ENCODE measurements at regions not wholly inside any gene's neighbourhood (a gene's known extent, or its start where the extent isn't known, plus 50 kb on each side); places are given as distances from the start of the nearest gene placed in this dataset.
"Not testable (repeated sequence)": the region's sequence is repeated elsewhere in the genome, so short reads cannot be mapped to it uniquely, and the experiment has no call there.

DNA sequence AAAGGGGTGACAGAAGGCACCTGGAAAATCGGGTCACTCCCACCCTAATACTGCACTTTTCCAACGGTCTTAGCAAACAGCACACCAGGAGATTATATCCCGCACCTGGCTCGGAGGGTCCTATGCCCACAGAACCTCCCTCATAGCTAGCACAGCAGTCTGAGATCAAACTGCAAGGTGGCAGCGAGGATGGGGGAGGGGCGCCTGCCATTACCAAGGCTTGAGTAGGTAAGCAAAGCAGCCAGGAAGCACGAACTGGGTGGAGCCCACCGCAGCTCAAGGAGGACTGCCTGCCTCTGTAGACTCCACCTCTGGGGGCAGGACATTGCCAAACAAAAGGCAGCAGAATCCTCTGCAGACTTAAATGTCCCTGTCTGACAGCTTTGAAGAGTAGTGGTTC, 101.8 kb downstream of the TBX20 start:
- not testable (repeated sequence) for DNase-seq (ENCODE audit: low read depth in 2 of 2); H3K9ac ChIP-seq (ENCODE audit: insufficient read depth, low read length); H4K20me1 ChIP-seq (ENCODE audit: control insufficient read depth, extremely low read depth, insufficient read depth, low read length); H3K79me2 ChIP-seq (ENCODE audit: control insufficient read depth, insufficient read depth, low read length); H3K36me3 ChIP-seq (ENCODE audit: control insufficient read depth, insufficient read depth, low read length); H3K27me3 ChIP-seq (ENCODE audit: control insufficient read depth, insufficient read depth, low read length); H3K4me3 ChIP-seq (replicated peaks in 1 of 4; ENCODE audit: control extremely low read depth in 1 of 4, insufficient read depth in 1 of 4, low read depth in 3 of 4, low read length in 4 of 4); H3K4me1 ChIP-seq (ENCODE audit: control insufficient read depth, extremely low read depth, insufficient read depth, low read length); H2AFZ ChIP-seq (ENCODE audit: low read length); H3K4me2 ChIP-seq (ENCODE audit: extremely low read depth, insufficient read depth, low read length); H3K27ac ChIP-seq (ENCODE audit: insufficient read depth, low read length); H3K9me3 ChIP-seq (ENCODE audit: control insufficient read depth, insufficient read depth, low read depth, low read length)

DNA sequence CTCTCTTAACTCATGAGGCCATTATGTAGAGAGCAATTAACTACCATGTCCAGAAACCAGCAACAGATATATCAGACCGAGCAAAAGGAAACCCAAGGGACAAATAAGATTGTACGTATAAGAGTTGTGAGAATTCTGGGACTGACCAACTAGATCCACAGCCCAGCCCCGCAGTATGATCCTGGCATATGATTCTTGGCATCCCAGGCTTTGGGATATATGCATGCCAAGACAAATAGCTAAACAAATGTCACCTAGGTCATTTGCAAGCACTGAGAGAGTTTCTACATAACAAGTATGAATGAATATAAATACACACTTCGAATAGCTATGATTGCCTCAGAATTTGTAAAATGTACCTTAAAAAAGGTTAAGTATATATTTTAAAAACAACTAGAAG, 105.9 kb downstream of the TBX20 start:
- not testable (repeated sequence) for H3K9ac ChIP-seq (ENCODE audit: insufficient read depth, low read length); H3K79me2 ChIP-seq (ENCODE audit: control insufficient read depth, insufficient read depth, low read length); H3K4me3 ChIP-seq (replicated peaks in 1 of 4; ENCODE audit: control extremely low read depth in 1 of 4, insufficient read depth in 1 of 4, low read depth in 3 of 4, low read length in 4 of 4); H3K9me3 ChIP-seq (ENCODE audit: control insufficient read depth, insufficient read depth, low read depth, low read length); H3K27me3 ChIP-seq (ENCODE audit: control insufficient read depth, insufficient read depth, low read length); DNase-seq (ENCODE audit: low read depth in 2 of 2); H2AFZ ChIP-seq (ENCODE audit: low read length); H3K4me2 ChIP-seq (ENCODE audit: extremely low read depth, insufficient read depth, low read length); H3K4me1 ChIP-seq (ENCODE audit: control insufficient read depth, extremely low read depth, insufficient read depth, low read length); H3K36me3 ChIP-seq (ENCODE audit: control insufficient read depth, insufficient read depth, low read length); H4K20me1 ChIP-seq (ENCODE audit: control insufficient read depth, extremely low read depth, insufficient read depth, low read length); H3K27ac ChIP-seq (ENCODE audit: insufficient read depth, low read length)

DNA sequence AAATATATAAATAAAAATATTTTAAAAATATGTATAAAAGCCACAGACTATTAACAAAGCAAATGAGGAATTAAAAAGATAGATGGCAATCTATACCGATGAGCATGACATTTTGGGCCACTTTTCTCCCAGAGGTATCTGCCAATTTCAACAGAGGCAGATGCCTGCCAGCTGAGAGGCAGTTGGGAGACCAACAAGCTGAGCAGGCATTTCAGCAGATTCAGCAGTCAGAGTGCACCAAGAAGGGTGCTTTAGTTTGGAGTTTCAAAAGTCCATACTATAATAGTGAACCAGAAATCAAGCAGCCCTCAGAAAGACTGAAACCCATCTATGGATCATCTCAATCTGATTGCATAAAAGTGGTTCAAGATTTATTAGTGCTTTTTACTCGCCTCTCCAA, 104.8 kb upstream of the DPY19L1 start:
- not testable (repeated sequence) for H3K9me3 ChIP-seq (ENCODE audit: control insufficient read depth, insufficient read depth, low read depth, low read length); H3K4me3 ChIP-seq (replicated peaks in 1 of 4; ENCODE audit: control extremely low read depth in 1 of 4, insufficient read depth in 1 of 4, low read depth in 3 of 4, low read length in 4 of 4); H3K9ac ChIP-seq (ENCODE audit: insufficient read depth, low read length); DNase-seq (ENCODE audit: low read depth in 2 of 2); H3K27me3 ChIP-seq (ENCODE audit: control insufficient read depth, insufficient read depth, low read length); H3K4me1 ChIP-seq (ENCODE audit: control insufficient read depth, extremely low read depth, insufficient read depth, low read length); H3K36me3 ChIP-seq (ENCODE audit: control insufficient read depth, insufficient read depth, low read length); H3K4me2 ChIP-seq (ENCODE audit: extremely low read depth, insufficient read depth, low read length); H4K20me1 ChIP-seq (ENCODE audit: control insufficient read depth, extremely low read depth, insufficient read depth, low read length); H2AFZ ChIP-seq (ENCODE audit: low read length); H3K27ac ChIP-seq (ENCODE audit: insufficient read depth, low read length); H3K79me2 ChIP-seq (ENCODE audit: control insufficient read depth, insufficient read depth, low read length)

DNA sequence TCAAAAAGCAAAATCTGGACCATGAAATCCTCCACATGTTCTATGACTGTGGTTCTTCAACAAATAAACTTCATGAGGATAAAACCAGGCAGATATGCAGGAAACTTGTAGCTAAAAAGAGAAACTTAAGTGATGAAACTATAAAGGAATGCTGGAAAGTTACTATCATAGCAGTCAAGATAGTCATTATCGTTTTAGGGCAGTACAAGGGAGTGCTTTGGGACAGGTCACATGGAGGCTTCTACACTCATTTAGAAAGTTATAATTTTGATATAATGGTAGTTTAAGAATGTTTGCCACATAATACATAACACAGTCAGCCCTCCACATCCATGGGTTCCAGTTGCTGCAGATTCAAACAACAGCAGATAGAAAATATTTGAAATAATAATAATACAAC, 102.0 kb upstream of the DPY19L1 start:
- not testable (repeated sequence) for H3K4me1 ChIP-seq (ENCODE audit: control insufficient read depth, extremely low read depth, insufficient read depth, low read length); H3K9ac ChIP-seq (ENCODE audit: insufficient read depth, low read length); H3K27ac ChIP-seq (ENCODE audit: insufficient read depth, low read length); H3K27me3 ChIP-seq (ENCODE audit: control insufficient read depth, insufficient read depth, low read length); H2AFZ ChIP-seq (ENCODE audit: low read length); H3K36me3 ChIP-seq (ENCODE audit: control insufficient read depth, insufficient read depth, low read length); H3K9me3 ChIP-seq (ENCODE audit: control insufficient read depth, insufficient read depth, low read depth, low read length); H3K4me3 ChIP-seq (replicated peaks in 1 of 4; ENCODE audit: control extremely low read depth in 1 of 4, insufficient read depth in 1 of 4, low read depth in 3 of 4, low read length in 4 of 4); H3K4me2 ChIP-seq (ENCODE audit: extremely low read depth, insufficient read depth, low read length); H3K79me2 ChIP-seq (ENCODE audit: control insufficient read depth, insufficient read depth, low read length); H4K20me1 ChIP-seq (ENCODE audit: control insufficient read depth, extremely low read depth, insufficient read depth, low read length)
- DNase-seq (ENCODE audit: low read depth in 2 of 2), result peak in 1 of 2 donors; percentile 23

DNA sequence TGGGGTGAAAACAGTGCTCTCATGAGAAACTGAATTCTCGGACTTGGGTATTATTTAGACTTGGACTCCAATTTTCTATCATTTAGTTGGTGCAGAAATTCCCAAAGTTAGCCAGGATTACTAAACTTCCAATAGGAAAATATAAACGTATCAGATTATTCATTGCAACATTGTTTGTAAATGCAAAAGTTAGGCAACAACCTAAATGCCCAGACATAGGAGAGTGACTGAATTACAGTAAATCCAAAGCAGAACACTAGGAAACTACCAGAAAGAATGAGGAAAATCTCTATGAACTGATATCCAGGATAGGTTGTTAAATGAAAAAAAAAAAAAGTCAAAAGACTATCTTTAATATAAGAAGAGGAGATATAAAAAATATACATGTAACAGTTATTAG, 96.2 kb upstream of the DPY19L1 start:
- H4K20me1 ChIP-seq (ENCODE audit: control insufficient read depth, extremely low read depth, insufficient read depth, low read length); DNase-seq (ENCODE audit: low read depth in 2 of 2); H2AFZ ChIP-seq (ENCODE audit: low read length); H3K27ac ChIP-seq (ENCODE audit: insufficient read depth, low read length); H3K4me2 ChIP-seq (ENCODE audit: extremely low read depth, insufficient read depth, low read length); H3K9me3 ChIP-seq (ENCODE audit: control insufficient read depth, insufficient read depth, low read depth, low read length); H3K36me3 ChIP-seq (ENCODE audit: control insufficient read depth, insufficient read depth, low read length); H3K4me3 ChIP-seq (replicated peaks in 1 of 4; ENCODE audit: control extremely low read depth in 1 of 4, insufficient read depth in 1 of 4, low read depth in 3 of 4, low read length in 4 of 4); H3K27me3 ChIP-seq (ENCODE audit: control insufficient read depth, insufficient read depth, low read length); H3K4me1 ChIP-seq (ENCODE audit: control insufficient read depth, extremely low read depth, insufficient read depth, low read length); H3K9ac ChIP-seq (ENCODE audit: insufficient read depth, low read length); H3K79me2 ChIP-seq (ENCODE audit: control insufficient read depth, insufficient read depth, low read length): not testable (repeated sequence)

DNA sequence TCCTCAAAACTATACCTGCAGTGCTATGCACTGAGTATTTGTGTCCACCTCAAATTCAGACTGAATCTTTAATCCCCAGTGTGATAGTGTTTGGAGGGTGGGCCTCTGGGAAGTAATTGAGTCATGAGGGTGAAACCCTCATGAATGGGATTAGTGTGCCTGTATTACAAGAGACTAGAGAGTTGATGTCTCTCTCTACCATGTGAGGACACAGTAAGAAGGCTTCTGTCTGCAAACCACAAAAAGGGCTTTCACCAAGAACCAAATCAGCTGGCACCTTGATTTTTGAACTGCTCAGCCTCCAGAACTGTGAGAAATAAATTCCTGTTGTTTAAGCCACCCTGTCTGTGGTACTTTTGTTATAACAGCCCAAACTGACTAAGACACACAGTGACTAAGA, 95.7 kb upstream of the DPY19L1 start:
- not testable (repeated sequence) for DNase-seq (ENCODE audit: low read depth in 2 of 2); H3K27me3 ChIP-seq (ENCODE audit: control insufficient read depth, insufficient read depth, low read length); H3K4me1 ChIP-seq (ENCODE audit: control insufficient read depth, extremely low read depth, insufficient read depth, low read length); H3K79me2 ChIP-seq (ENCODE audit: control insufficient read depth, insufficient read depth, low read length); H3K36me3 ChIP-seq (ENCODE audit: control insufficient read depth, insufficient read depth, low read length); H4K20me1 ChIP-seq (ENCODE audit: control insufficient read depth, extremely low read depth, insufficient read depth, low read length); H3K9me3 ChIP-seq (ENCODE audit: control insufficient read depth, insufficient read depth, low read depth, low read length); H3K4me3 ChIP-seq (replicated peaks in 1 of 4; ENCODE audit: control extremely low read depth in 1 of 4, insufficient read depth in 1 of 4, low read depth in 3 of 4, low read length in 4 of 4); H2AFZ ChIP-seq (ENCODE audit: low read length); H3K27ac ChIP-seq (ENCODE audit: insufficient read depth, low read length); H3K9ac ChIP-seq (ENCODE audit: insufficient read depth, low read length); H3K4me2 ChIP-seq (ENCODE audit: extremely low read depth, insufficient read depth, low read length)

DNA sequence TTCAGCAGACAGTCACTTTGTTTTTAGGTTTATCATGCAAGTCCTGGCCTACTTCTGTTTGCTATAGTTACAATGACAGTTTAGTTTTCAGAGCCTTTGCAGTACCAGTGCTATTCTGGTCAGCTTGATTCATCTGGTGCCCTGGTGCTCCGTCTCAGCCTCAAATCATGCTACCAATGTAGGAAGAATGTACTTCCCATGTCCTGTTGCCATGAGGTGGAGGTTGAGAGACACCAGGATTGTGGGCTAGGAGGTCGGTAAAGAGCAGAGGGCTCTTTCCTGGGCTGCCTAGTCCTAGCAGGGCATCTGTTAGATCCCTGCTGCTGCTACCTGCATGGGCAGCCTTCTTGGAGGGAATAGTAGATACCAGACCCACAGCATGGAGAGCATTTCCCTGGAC, 91.4 kb upstream of the DPY19L1 start:
- not testable (repeated sequence) for H2AFZ ChIP-seq (ENCODE audit: low read length); H3K27ac ChIP-seq (ENCODE audit: insufficient read depth, low read length); H3K36me3 ChIP-seq (ENCODE audit: control insufficient read depth, insufficient read depth, low read length); H3K9me3 ChIP-seq (ENCODE audit: control insufficient read depth, insufficient read depth, low read depth, low read length); H3K4me1 ChIP-seq (ENCODE audit: control insufficient read depth, extremely low read depth, insufficient read depth, low read length); H4K20me1 ChIP-seq (ENCODE audit: control insufficient read depth, extremely low read depth, insufficient read depth, low read length); H3K4me3 ChIP-seq (replicated peaks in 1 of 4; ENCODE audit: control extremely low read depth in 1 of 4, insufficient read depth in 1 of 4, low read depth in 3 of 4, low read length in 4 of 4); H3K27me3 ChIP-seq (ENCODE audit: control insufficient read depth, insufficient read depth, low read length); H3K4me2 ChIP-seq (ENCODE audit: extremely low read depth, insufficient read depth, low read length); DNase-seq (ENCODE audit: low read depth in 2 of 2); H3K9ac ChIP-seq (ENCODE audit: insufficient read depth, low read length); H3K79me2 ChIP-seq (ENCODE audit: control insufficient read depth, insufficient read depth, low read length)
